ENCODE measurements at regions not wholly inside any gene's neighbourhood (a gene's known extent, or its start where the extent isn't known, plus 50 kb on each side); places are given as distances from the start of the nearest gene placed in this dataset.

GRCh38 chr6:144690133-144690532 is 405.0 kb downstream of the UTRN start:
- no peak for TF ChIP-seq REST (IDR thresholded peaks at IDR 0.05; ENCODE audit: unreplicated experiment)
- TF ChIP-seq, protein P1, sequence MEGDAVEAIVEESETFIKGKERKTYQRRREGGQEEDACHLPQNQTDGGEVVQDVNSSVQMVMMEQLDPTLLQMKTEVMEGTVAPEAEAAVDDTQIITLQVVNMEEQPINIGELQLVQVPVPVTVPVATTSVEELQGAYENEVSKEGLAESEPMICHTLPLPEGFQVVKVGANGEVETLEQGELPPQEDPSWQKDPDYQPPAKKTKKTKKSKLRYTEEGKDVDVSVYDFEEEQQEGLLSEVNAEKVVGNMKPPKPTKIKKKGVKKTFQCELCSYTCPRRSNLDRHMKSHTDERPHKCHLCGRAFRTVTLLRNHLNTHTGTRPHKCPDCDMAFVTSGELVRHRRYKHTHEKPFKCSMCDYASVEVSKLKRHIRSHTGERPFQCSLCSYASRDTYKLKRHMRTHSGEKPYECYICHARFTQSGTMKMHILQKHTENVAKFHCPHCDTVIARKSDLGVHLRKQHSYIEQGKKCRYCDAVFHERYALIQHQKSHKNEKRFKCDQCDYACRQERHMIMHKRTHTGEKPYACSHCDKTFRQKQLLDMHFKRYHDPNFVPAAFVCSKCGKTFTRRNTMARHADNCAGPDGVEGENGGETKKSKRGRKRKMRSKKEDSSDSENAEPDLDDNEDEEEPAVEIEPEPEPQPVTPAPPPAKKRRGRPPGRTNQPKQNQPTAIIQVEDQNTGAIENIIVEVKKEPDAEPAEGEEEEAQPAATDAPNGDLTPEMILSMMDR (conservative IDR thresholded peaks at IDR 0.05; ENCODE audit: low read depth in 2 of 2) = no peak
- TF ChIP-seq JUNB (IDR thresholded peaks at IDR 0.05; ENCODE audit: unreplicated experiment) = no peak

All from GM23338 (cell line).